ENCODE measurements at regions not wholly inside any gene's neighbourhood (a gene's known extent, or its start where the extent isn't known, plus 50 kb on each side); places are given as distances from the start of the nearest gene placed in this dataset.

GRCh38 chr9:107731115-107731762, 241.7 kb upstream of the KLF4 start:
- TF ChIP-seq, protein P1, sequence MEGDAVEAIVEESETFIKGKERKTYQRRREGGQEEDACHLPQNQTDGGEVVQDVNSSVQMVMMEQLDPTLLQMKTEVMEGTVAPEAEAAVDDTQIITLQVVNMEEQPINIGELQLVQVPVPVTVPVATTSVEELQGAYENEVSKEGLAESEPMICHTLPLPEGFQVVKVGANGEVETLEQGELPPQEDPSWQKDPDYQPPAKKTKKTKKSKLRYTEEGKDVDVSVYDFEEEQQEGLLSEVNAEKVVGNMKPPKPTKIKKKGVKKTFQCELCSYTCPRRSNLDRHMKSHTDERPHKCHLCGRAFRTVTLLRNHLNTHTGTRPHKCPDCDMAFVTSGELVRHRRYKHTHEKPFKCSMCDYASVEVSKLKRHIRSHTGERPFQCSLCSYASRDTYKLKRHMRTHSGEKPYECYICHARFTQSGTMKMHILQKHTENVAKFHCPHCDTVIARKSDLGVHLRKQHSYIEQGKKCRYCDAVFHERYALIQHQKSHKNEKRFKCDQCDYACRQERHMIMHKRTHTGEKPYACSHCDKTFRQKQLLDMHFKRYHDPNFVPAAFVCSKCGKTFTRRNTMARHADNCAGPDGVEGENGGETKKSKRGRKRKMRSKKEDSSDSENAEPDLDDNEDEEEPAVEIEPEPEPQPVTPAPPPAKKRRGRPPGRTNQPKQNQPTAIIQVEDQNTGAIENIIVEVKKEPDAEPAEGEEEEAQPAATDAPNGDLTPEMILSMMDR (conservative IDR thresholded peaks at IDR 0.05 in 1 of 2, IDR thresholded peaks at IDR 0.05 in 1 of 2; ENCODE audit: extremely low read depth in 1 of 2, insufficient read depth in 1 of 2, low read depth in 1 of 2, low read length in 2 of 2): no peak
- TF ChIP-seq EZH2 (IDR thresholded peaks at IDR 0.05; ENCODE audit: borderline replicate concordance, low read length): no peak
